Activated naive CD8-positive, alpha-beta T cell (primary cell): ENCODE measurements at regions not wholly inside any gene's neighbourhood (a gene's known extent, or its start where the extent isn't known, plus 50 kb on each side); places are given as distances from the start of the nearest gene placed in this dataset.

Source experiments
- H3K27ac Mint-ChIP-seq: one replicate; pipeline ENCODE4 v1.8.0; 2021; ENCODE audit warnings: mixed read lengths
- H3K27me3 Mint-ChIP-seq: one replicate; pipeline ENCODE4 v1.8.0; 2021; ENCODE audit warnings: mixed read lengths
- H3K36me3 Mint-ChIP-seq: one replicate; pipeline ENCODE4 v1.8.0; 2021; ENCODE audit warnings: mixed read lengths
- H3K4me1 Mint-ChIP-seq: one replicate; pipeline ENCODE4 v1.8.0; 2021; ENCODE audit warnings: low read depth, mixed read lengths
- H3K4me3 Mint-ChIP-seq: one replicate; pipeline ENCODE4 v1.8.0; 2021; ENCODE audit warnings: mild to moderate bottlenecking, mixed read lengths
- H3K9me3 Mint-ChIP-seq: one replicate; pipeline ENCODE4 v1.8.0; 2021; ENCODE audit warnings: low read depth, mixed read lengths

GRCh38 chr3:42037318-42037945 lies 53.7 kb upstream of the TRAK1 start:
- Mint-ChIP-seq H3K27ac (no peak overlapping the region), H3K27me3 (no peaks in the 10 kb centered on the region), H3K36me3 (peaks cover 11% of the 10 kb centered on the region), H3K4me3 (no peak overlapping the region), H3K4me1 (peaks cover 11% of the 10 kb centered on the region), H3K9me3 (no peaks in the 10 kb centered on the region)

DNA sequence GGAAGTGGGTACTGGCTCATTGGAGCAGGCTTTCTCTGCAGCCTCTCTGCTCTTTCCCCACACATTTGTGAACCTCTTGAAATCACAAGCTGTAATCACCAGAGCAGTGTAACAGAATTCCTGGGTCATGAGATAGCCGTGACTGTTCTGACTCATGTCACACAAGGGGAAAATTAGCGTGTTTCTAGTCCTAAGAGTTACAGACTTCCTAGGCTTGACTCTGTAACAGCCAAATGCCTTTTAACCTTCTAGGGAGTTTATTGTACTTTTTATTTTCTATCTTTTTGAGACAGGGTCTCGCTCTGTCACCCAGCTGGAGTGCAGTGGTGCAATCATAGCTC lies 54.7 kb upstream of the TRAK1 start:
- Mint-ChIP-seq H3K27ac (peak overlapping the region; percentile 55), H3K27me3 (no peaks in the 10 kb centered on the region), H3K36me3 (peaks cover 11% of the 10 kb centered on the region), H3K4me1 (peaks cover 16% of the 10 kb centered on the region), H3K9me3 (no peaks in the 10 kb centered on the region), H3K4me3 (no peak overlapping the region)

DNA sequence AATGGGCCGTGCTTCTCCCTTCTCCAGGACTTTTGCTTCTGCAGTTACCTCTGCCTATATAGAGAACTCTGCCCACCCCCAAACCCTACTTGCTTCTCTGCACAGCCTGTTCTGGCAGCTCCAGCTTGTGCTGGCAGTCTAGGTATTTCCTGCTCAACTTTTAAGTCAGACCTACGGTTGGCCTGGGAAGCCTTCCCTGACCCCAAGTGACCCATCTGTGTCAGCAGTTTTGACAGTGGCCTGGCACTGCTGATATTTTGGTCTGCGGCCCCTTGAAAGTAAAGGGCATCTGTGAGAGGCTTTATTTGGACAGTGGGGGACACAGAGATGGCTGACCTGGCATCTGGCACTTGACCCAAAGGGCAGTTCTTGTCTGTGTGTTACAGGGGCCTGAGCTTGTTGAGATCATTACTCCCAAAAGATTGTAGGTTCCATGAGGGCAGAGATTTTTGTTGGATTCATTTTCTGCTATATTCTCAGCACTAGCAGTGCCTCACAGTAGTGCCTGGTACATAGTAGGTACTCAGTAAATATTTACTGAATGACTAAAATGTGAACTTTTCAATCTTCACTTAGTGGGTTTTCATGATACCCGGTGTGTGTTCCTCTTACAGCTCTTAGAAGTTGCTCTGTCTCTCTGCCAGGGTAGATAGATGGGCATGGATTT lies 55.2 kb upstream of the TRAK1 start:
- peaks cover 11% of the 10 kb centered on the region for H3K36me3 Mint-ChIP-seq
- H3K27me3 Mint-ChIP-seq: no peaks in the 10 kb centered on the region
- H3K4me1 Mint-ChIP-seq: peaks cover 15% of the 10 kb centered on the region
- no peaks in the 10 kb centered on the region for H3K9me3 Mint-ChIP-seq
- H3K4me3 Mint-ChIP-seq: no peak overlapping the region
- peak overlapping the region; percentile 55 for H3K27ac Mint-ChIP-seq

- H3K36me3 Mint-ChIP-seq: peaks cover 11% of the 10 kb centered on the region
- H3K27ac Mint-ChIP-seq: no peak overlapping the region
- no peaks in the 10 kb centered on the region for H3K9me3 Mint-ChIP-seq
- no peak overlapping the region for H3K4me3 Mint-ChIP-seq
- peaks cover 17% of the 10 kb centered on the region for H3K4me1 Mint-ChIP-seq
- no peaks in the 10 kb centered on the region for H3K27me3 Mint-ChIP-seq
Measured at GRCh38 chr3:42035007-42035406, 56.1 kb upstream of the TRAK1 start.

DNA sequence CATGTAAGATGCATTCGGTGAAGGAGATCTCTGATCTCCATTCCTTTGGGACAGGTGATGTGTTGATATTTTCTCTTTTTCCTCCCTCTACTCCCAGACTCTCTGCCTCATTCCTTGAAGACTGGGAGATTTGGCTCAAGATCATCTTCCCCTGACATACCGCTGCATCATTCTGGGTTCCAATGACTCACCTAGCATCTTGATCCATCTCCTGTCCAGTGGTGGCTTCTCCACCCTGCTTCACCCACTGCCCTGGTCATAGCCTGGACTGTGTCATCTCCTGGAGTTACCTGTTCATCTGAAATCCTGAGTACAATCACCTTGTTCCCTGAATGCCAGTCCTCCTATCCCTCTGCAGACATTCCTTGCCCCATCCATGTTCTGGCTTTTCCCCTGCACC lies 57.4 kb upstream of the TRAK1 start:
- no peaks in the 10 kb centered on the region for H3K9me3 Mint-ChIP-seq
- H3K27ac Mint-ChIP-seq: no peak overlapping the region
- no peak overlapping the region for H3K4me3 Mint-ChIP-seq

GRCh38 chr3:42032693-42033349 lies 58.3 kb upstream of the TRAK1 start:
- no peaks in the 10 kb centered on the region for H3K9me3 Mint-ChIP-seq
- no peak overlapping the region for H3K27ac Mint-ChIP-seq
- H3K4me1 Mint-ChIP-seq: peaks cover 23% of the 10 kb centered on the region
- no peaks in the 10 kb centered on the region for H3K27me3 Mint-ChIP-seq
- H3K4me3 Mint-ChIP-seq: no peak overlapping the region
- peaks cover 17% of the 10 kb centered on the region for H3K36me3 Mint-ChIP-seq

More for the DNA sequence above, 57.4 kb upstream of the TRAK1 start:
- H3K36me3 Mint-ChIP-seq: peaks cover 12% of the 10 kb centered on the region
- H3K27me3 Mint-ChIP-seq: no peaks in the 10 kb centered on the region
- H3K4me1 Mint-ChIP-seq: peaks cover 19% of the 10 kb centered on the region

DNA sequence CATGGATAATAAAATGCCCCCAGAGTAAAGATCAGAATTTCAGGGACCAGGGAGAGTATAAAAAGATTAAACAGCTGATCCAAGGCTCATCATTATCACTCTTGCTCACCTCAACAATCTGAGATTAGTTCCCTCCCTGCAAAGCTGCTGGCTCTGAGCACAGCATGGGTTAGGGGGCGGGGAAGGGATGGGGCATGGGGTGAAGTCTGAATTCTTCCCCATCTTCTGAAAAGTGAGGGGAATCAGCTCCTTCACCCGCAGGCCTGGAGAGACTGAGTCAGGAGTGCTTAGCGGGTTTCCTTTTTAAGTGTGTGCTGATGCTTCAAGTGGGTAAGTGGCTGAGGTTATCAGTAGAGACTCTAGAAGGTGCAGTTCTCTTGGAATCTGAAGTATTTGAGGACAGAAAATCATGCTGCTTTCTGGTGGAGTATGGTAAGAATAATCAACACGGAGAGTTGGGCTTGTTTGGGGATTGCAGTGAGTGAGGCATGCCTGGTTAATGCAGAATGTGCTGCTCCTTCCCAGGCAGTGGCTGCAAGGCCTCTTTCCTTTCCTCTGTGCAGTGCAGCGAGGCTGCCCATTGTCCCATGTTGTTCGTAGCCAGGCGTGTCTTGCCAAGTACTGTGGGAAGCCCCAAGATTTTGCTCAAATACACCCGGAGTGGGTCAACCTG lies 59.2 kb upstream of the TRAK1 start:
- Mint-ChIP-seq H3K4me3 (no peak overlapping the region), H3K36me3 (peaks cover 17% of the 10 kb centered on the region), H3K27me3 (no peaks in the 10 kb centered on the region), H3K4me1 (peaks cover 23% of the 10 kb centered on the region), H3K27ac (no peak overlapping the region), H3K9me3 (no peaks in the 10 kb centered on the region)

DNA sequence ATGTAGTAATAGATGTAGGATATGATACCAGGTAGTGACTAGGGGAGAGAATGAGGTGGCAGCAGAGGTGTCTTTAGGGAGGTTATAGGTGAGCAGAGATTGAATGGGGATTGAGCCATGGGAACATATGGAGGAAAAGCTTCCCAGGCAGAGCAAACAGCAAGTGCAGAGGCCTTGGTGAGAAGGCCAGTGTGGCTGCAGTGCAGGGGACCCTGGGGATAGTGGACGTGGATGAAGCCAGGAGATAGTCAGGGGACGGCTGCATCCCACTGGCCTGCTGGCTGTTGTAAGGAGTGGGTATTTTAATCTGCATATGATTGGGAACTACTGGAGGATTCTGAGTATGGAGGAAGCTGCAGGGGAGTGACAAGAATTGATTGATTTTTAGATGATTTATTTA lies 62.7 kb upstream of the TRAK1 start:
- Mint-ChIP-seq H3K27me3 (no peaks in the 10 kb centered on the region), H3K4me1 (peaks cover 40% of the 10 kb centered on the region), H3K4me3 (no peak overlapping the region), H3K27ac (no peak overlapping the region), H3K36me3 (peaks cover 6% of the 10 kb centered on the region), H3K9me3 (no peaks in the 10 kb centered on the region)

DNA sequence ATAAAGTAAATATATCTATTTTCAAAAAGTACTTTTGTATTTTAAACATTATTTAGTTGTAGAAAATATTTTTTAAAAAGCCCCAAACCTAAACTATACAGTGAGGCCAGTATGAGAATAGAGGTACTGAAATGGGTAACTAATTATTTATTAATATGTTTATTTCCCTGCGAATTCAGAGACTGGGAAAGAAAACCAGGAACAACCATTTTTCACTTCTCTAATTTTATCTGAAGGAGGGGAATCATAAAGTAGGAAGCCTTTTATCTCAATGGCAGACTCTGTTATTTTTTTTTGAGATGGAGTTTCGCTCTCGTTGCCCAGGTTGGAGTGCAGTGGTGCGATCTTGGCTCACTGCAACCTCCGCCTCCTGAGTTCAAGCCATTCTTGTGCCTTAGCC lies 63.6 kb upstream of the TRAK1 start:
- no peak overlapping the region for H3K27ac Mint-ChIP-seq
- H3K9me3 Mint-ChIP-seq: no peaks in the 10 kb centered on the region
- H3K27me3 Mint-ChIP-seq: no peaks in the 10 kb centered on the region

GRCh38 chr3:42025370-42026138 lies 63.7 kb upstream of the ULK4 start:
- no peaks in the 10 kb centered on the region for H3K27me3 Mint-ChIP-seq
- peak overlapping the region; percentile 83 for H3K27ac Mint-ChIP-seq
- H3K36me3 Mint-ChIP-seq: peaks cover 10% of the 10 kb centered on the region
- H3K9me3 Mint-ChIP-seq: no peaks in the 10 kb centered on the region
- H3K4me1 Mint-ChIP-seq: peaks cover 59% of the 10 kb centered on the region
- H3K4me3 Mint-ChIP-seq: peak overlapping the region; percentile 49

More for the DNA sequence above, 63.6 kb upstream of the TRAK1 start:
- Mint-ChIP-seq H3K36me3 (peaks cover 10% of the 10 kb centered on the region), H3K4me1 (peaks cover 46% of the 10 kb centered on the region), H3K4me3 (no peak overlapping the region)

- H3K27me3 Mint-ChIP-seq: no peaks in the 10 kb centered on the region
- no peaks in the 10 kb centered on the region for H3K9me3 Mint-ChIP-seq
- peaks cover 10% of the 10 kb centered on the region for H3K36me3 Mint-ChIP-seq
- peaks cover 66% of the 10 kb centered on the region for H3K4me1 Mint-ChIP-seq
- H3K4me3 Mint-ChIP-seq: no peak overlapping the region
- peak overlapping the region; percentile 25 for H3K27ac Mint-ChIP-seq
Measured at GRCh38 chr3:42024591-42025351, 62.9 kb upstream of the ULK4 start.

- Mint-ChIP-seq H3K4me3 (peak overlapping the region; percentile 63), H3K27me3 (no peaks in the 10 kb centered on the region), H3K27ac (peak overlapping the region; percentile 89), H3K36me3 (peaks cover 6% of the 10 kb centered on the region), H3K4me1 (peaks cover 73% of the 10 kb centered on the region), H3K9me3 (no peaks in the 10 kb centered on the region)
Measured at GRCh38 chr3:42023380-42023779, 61.5 kb upstream of the ULK4 start.

DNA sequence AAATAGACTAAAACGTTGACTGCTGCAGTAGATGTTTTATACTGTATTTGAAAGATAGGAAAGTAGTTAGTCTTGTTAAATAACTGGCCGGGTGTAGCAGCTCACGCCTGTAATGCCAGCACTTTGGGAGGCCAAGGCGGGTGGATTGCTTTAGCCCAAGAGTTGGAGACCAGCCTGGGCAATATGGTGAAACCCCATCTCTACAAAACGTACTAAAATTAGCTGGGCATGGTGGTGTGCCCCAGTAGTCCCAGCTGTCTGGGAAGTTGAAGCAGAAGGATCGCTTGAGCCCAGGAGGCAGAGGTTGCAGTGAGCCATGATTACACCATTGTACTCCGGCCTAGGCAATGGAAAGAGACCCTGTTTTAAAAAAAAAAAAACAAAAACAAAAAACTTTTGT lies 60.5 kb upstream of the ULK4 start:
- Mint-ChIP-seq H3K9me3 (no peaks in the 10 kb centered on the region), H3K27ac (no peak overlapping the region), H3K36me3 (peaks cover 4% of the 10 kb centered on the region), H3K4me3 (no peak overlapping the region), H3K4me1 (peaks cover 75% of the 10 kb centered on the region), H3K27me3 (no peaks in the 10 kb centered on the region)

DNA sequence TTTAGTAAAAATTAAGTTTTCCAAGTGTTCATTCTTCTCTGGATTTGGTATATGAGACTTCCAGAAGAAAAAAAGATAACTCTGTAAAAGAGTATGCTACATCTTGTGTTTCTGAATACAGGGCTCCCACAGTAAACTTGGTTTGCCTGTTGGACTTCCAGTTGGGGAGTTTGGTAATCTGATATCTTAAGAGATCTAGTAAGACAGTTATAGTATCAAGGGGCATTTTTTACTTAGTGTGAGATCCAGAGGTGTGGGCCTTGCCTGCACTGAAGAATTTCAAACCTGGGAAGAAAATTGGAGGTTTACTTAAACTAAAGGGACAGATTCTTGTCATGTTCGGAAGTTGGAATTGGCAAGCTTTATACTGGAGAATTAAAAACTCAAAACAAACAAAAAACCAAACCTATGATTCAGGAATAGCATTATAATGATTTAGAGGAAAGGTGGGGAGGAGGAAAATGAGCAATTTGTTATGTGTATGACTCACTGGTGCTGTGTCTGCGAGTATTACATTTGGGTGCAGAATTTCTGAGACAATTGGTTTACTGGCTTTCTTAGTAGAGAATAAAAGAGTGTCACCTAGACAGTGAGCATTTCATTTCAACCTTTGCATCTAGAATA lies 58.9 kb upstream of the ULK4 start:
- H3K4me1 Mint-ChIP-seq: peaks cover 80% of the 10 kb centered on the region
- no peaks in the 10 kb centered on the region for H3K27me3 Mint-ChIP-seq
- no peaks in the 10 kb centered on the region for H3K9me3 Mint-ChIP-seq
- peaks cover 7% of the 10 kb centered on the region for H3K36me3 Mint-ChIP-seq
- peak overlapping the region; percentile 38 for H3K4me3 Mint-ChIP-seq
- H3K27ac Mint-ChIP-seq: peak overlapping the region; percentile 83
